ENCODE measurements at regions not wholly inside any gene's neighbourhood (a gene's known extent, or its start where the extent isn't known, plus 50 kb on each side); places are given as distances from the start of the nearest gene placed in this dataset.
"Not testable (repeated sequence)": the region's sequence is repeated elsewhere in the genome, so short reads cannot be mapped to it uniquely, and the experiment has no call there.

DNA sequence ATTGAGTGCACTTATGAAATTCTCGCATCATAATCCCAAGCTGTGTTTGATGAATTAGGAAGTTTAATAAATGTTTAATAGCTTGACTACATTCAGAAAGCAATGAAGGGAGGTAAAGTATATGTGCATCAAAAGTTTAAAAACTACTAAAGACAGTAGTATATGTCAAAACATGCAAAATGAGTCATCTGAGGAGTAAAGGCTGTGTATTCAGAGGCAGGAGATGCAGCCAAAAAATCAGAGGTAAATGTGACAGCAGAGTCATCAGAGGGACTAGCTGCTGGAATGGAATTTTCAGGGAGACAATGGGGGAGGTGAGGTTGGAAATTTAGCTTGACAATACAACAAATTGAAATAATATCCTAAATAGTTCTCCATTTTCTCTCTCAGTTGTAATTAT lies 127.0 kb upstream of the FUNDC1 start:
- BruUV-seq (replicated peaks), result no TSS peak
- H3K27ac ChIP-seq (ENCODE audit: low read depth, low read length, poor library complexity, severe bottlenecking), result no peak overlapping the region
- no peaks in the 10 kb centered on the region for H3K9me3 ChIP-seq (ENCODE audit: low read length)
- no peak overlapping the region for H3K4me3 ChIP-seq (ENCODE audit: low read depth, low read length, poor library complexity, severe bottlenecking)
- no peaks in the 10 kb centered on the region for H3K36me3 ChIP-seq (ENCODE audit: insufficient read depth, low read length)
- no peaks in the 10 kb centered on the region for H3K79me2 ChIP-seq (ENCODE audit: insufficient read depth, low read depth, low read length)
- no peaks in the 10 kb centered on the region for H3K9me2 ChIP-seq (ENCODE audit: insufficient read depth, low read length)
- no peak for DNase-seq (ENCODE audit: low spot score)
- no peak overlapping the region for H3K4me2 ChIP-seq (ENCODE audit: low read length)
- no peaks in the 10 kb centered on the region for H4K20me1 ChIP-seq (ENCODE audit: insufficient read depth, low read length)
- ChIA-PET POLR2A (interaction anchor here (0.7 kb wide), 1 partner anchor 637 kb away, joined by 3 read pairs; no protein-coding TSS in a partner anchor), CTCF (ENCODE audit: unreplicated experiment) (no interaction called here)
- H3K4me1 ChIP-seq (ENCODE audit: insufficient read depth, low read length, poor library complexity, severe bottlenecking), result no peaks in the 10 kb centered on the region
- TF ChIP-seq EZH2phosphoT487 (IDR thresholded peaks at IDR 0.05; ENCODE audit: borderline replicate concordance, low read depth, low read length), result no peak
- TF ChIP-seq, protein P1, sequence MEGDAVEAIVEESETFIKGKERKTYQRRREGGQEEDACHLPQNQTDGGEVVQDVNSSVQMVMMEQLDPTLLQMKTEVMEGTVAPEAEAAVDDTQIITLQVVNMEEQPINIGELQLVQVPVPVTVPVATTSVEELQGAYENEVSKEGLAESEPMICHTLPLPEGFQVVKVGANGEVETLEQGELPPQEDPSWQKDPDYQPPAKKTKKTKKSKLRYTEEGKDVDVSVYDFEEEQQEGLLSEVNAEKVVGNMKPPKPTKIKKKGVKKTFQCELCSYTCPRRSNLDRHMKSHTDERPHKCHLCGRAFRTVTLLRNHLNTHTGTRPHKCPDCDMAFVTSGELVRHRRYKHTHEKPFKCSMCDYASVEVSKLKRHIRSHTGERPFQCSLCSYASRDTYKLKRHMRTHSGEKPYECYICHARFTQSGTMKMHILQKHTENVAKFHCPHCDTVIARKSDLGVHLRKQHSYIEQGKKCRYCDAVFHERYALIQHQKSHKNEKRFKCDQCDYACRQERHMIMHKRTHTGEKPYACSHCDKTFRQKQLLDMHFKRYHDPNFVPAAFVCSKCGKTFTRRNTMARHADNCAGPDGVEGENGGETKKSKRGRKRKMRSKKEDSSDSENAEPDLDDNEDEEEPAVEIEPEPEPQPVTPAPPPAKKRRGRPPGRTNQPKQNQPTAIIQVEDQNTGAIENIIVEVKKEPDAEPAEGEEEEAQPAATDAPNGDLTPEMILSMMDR (conservative IDR thresholded peaks at IDR 0.05; ENCODE audit: low read length), result no peak
- H2AFZ ChIP-seq (ENCODE audit: low read length), result no peak overlapping the region
- intact Hi-C loops (cut with micrococcal nuclease; ENCODE audit: unreplicated experiment), result no loop called here

DNA sequence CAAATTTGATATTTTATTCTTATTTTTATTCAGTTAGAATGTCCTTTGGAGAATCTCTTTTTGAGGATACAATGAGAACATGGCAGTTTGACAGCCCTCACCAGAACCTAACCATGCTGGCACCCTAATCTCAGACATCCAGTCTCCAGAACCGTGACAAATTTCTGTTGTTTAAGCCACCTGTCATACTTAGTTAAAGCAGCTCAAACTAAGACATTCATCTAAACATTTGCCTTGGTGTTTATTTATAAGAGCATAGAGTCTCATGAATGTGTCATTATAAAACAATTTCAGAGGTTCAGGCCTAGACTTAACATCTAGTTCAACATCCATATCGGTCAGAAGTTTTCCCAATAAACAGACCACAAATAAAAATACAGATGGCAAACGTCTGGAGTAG lies 125.1 kb upstream of the FUNDC1 start:
- Histone ChIP-seq H3K9me3 (ENCODE audit: low read length) (no peaks in the 10 kb centered on the region), H3K36me3 (ENCODE audit: insufficient read depth, low read length) (no peaks in the 10 kb centered on the region), H3K27ac (ENCODE audit: low read depth, low read length, poor library complexity, severe bottlenecking) (no peak overlapping the region), H3K4me1 (ENCODE audit: insufficient read depth, low read length, poor library complexity, severe bottlenecking) (no peaks in the 10 kb centered on the region), H3K9me2 (ENCODE audit: insufficient read depth, low read length) (no peaks in the 10 kb centered on the region), H3K79me2 (ENCODE audit: insufficient read depth, low read depth, low read length) (no peaks in the 10 kb centered on the region), H2AFZ (ENCODE audit: low read length) (no peak overlapping the region), H3K4me2 (ENCODE audit: low read length) (no peak overlapping the region), H4K20me1 (ENCODE audit: insufficient read depth, low read length) (no peaks in the 10 kb centered on the region), H3K4me3 (ENCODE audit: low read depth, low read length, poor library complexity, severe bottlenecking) (no peak overlapping the region)
- no peak for DNase-seq (ENCODE audit: low spot score)
- TF ChIP-seq, protein P1 (conservative IDR thresholded peaks at IDR 0.05; ENCODE audit: low read length), result no peak
- TF ChIP-seq EZH2phosphoT487 (IDR thresholded peaks at IDR 0.05; ENCODE audit: borderline replicate concordance, low read depth, low read length), result no peak
- CTCF ChIA-PET (ENCODE audit: unreplicated experiment), result no interaction called here
- intact Hi-C loops (cut with micrococcal nuclease; ENCODE audit: unreplicated experiment), result no loop called here
- no TSS peak for BruUV-seq (replicated peaks)
- POLR2A ChIA-PET, result no interaction called here

DNA sequence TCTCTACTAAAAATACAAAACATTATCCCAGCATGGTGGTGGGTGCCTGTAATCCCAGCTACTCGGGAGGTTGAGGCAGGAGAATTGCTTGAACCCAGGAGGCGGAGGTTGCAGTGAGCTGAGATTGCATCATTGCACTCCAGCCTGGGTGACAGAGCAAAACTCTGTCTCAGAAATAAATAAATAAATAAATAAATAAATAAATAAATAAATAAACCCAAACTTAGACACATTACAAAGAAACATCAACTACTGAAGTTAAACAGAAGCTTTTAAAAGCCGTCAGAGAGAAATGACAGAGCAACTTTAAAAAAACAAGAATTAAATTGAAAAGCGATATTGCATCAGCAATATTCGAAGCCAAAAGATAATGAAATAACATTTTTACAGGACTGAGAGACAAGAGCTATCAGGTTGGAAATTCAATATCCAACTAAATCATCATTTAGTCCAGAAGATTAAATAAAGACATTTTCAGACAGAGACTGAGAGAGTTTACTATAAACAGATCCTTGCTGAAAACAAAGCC lies 115.1 kb upstream of the FUNDC1 start:
- H3K4me2 ChIP-seq (ENCODE audit: low read length); H4K20me1 ChIP-seq (ENCODE audit: insufficient read depth, low read length); H3K9me2 ChIP-seq (ENCODE audit: insufficient read depth, low read length); H3K79me2 ChIP-seq (ENCODE audit: insufficient read depth, low read depth, low read length); H2AFZ ChIP-seq (ENCODE audit: low read length); H3K9me3 ChIP-seq (ENCODE audit: low read length); H3K36me3 ChIP-seq (ENCODE audit: insufficient read depth, low read length); BruUV-seq (replicated peaks); POLR2A ChIA-PET; CTCF ChIA-PET (ENCODE audit: unreplicated experiment); intact Hi-C loops (cut with micrococcal nuclease; ENCODE audit: unreplicated experiment); DNase-seq (ENCODE audit: low spot score); H3K4me3 ChIP-seq (ENCODE audit: low read depth, low read length, poor library complexity, severe bottlenecking); H3K4me1 ChIP-seq (ENCODE audit: insufficient read depth, low read length, poor library complexity, severe bottlenecking); H3K27ac ChIP-seq (ENCODE audit: low read depth, low read length, poor library complexity, severe bottlenecking): not testable (repeated sequence)
